H1 (cell line): ENCODE measurements at regions not wholly inside any gene's neighbourhood (a gene's known extent, or its start where the extent isn't known, plus 50 kb on each side); places are given as distances from the start of the nearest gene placed in this dataset.

Experiments
- CTCF ChIA-PET: fragments of 300-600 bp; sonication (Branson Sonifier 250); formaldehyde crosslinking; loops from one replicate; lab custom pipeline; 2021; ENCODE audit not compliant: partially characterized antibody; lab: Charles Lee
- POLR2A ChIA-PET: fragments of 300-600 bp; sonication (Branson Sonifier 250); formaldehyde crosslinking; loops from one replicate; lab custom pipeline; 2021; ENCODE audit warnings: inconsistent platforms; ENCODE audit not compliant: partially characterized antibody; lab: Charles Lee
- DNase-seq, 2 experiments: peaks; one replicate each; pipeline versions ENCODE4 v3.0.0 to v3.0.0-alpha.2; 2010 to 2022; ENCODE audit warnings: low spot score in 2 of 2, low read depth in 1 of 2, mixed read lengths in 1 of 2
- FAIRE-seq: peaks from 2 replicates; lab custom pipeline; 2011; peaks lifted over from hg19 to GRCh38; lab: Jason Lieb, UNC
- H2AFZ ChIP-seq: 2 replicates; pipeline ENCODE4 v1.8.1; 2012; ENCODE audit warnings: low read length, inconsistent platforms
- H2AK5ac ChIP-seq: 2 replicates; pipeline ENCODE4 v1.6.1; 2013; ENCODE audit warnings: low read depth, low read length
- H2BK120ac ChIP-seq: replicated peaks from 2 replicates; pipeline ENCODE3; 2013; ENCODE audit warnings: low read depth, low read length, inconsistent platforms
- H2BK12ac ChIP-seq: 2 replicates; pipeline ENCODE4 v1.6.1; 2013; ENCODE audit warnings: low read depth, low read length
- H2BK15ac ChIP-seq: 2 replicates; pipeline ENCODE4 v1.6.1; 2013; ENCODE audit warnings: low read length
- H2BK20ac ChIP-seq: 2 replicates; pipeline ENCODE4 v1.6.1; 2013; ENCODE audit warnings: low read length
- H2BK5ac ChIP-seq: 2 replicates; pipeline ENCODE4 v1.6.1; 2013; ENCODE audit warnings: low read depth, low read length
- H3K14ac ChIP-seq: 2 replicates; pipeline ENCODE4 v1.6.1; 2013; ENCODE audit warnings: inconsistent platforms; ENCODE audit not compliant: insufficient read length
- H3K18ac ChIP-seq: 2 replicates; pipeline ENCODE4 v1.6.1; 2013; ENCODE audit warnings: low read length; ENCODE audit errors: extremely low read depth
- H3K23ac ChIP-seq: 2 replicates; pipeline ENCODE4 v1.6.1; 2013; ENCODE audit warnings: inconsistent platforms; ENCODE audit not compliant: insufficient read length
- H3K23me2 ChIP-seq: 2 replicates; pipeline ENCODE4 v1.6.1; 2013; ENCODE audit warnings: low read depth, low read length
- H3K27ac ChIP-seq: 2 replicates; pipeline ENCODE4 v1.6.1; 2011; ENCODE audit warnings: low read depth, low read length, inconsistent platforms
- H3K27me3 ChIP-seq, 4 experiments: replicated peaks in 1 of 4; 1 replicate in 1 of 4; 2 replicates in 3 of 4; pipeline versions ENCODE4 v1.6.1 to v1.8.1; 2011 to 2013; ENCODE audit warnings: low read length in 3 of 4, mild to moderate bottlenecking in 3 of 4, inconsistent platforms in 2 of 4, mixed read lengths in 2 of 4, moderate library complexity in 1 of 4; ENCODE audit not compliant: control insufficient read depth in 3 of 4, insufficient read depth in 3 of 4; ENCODE audit errors: extremely low read depth in 1 of 4
- H3K36me3 ChIP-seq, 4 experiments: 2 replicates each; pipeline versions ENCODE4 v1.6.1 to v1.8.1; 2011 to 2013; ENCODE audit warnings: mild to moderate bottlenecking in 4 of 4, low read length in 3 of 4, moderate library complexity in 2 of 4, control low read depth in 1 of 4, inconsistent platforms in 1 of 4; ENCODE audit not compliant: insufficient read depth in 4 of 4, control insufficient read depth in 2 of 4
- H3K4ac ChIP-seq: replicated peaks from 2 replicates; pipeline ENCODE3; 2013; ENCODE audit warnings: low read length, low read depth, mixed read lengths, inconsistent platforms; ENCODE audit not compliant: insufficient read length
- H3K4me1 ChIP-seq, 4 experiments: replicated peaks in 1 of 4; 1 replicate in 1 of 4; 2 replicates in 3 of 4; pipeline versions ENCODE4 v1.6.1 to v1.8.1; 2011 to 2013; ENCODE audit warnings: low read length in 3 of 4, inconsistent platforms in 2 of 4, mixed read lengths in 1 of 4; ENCODE audit not compliant: insufficient read depth in 4 of 4, control insufficient read depth in 3 of 4
- H3K4me2 ChIP-seq, 2 experiments: 2 replicates each; pipeline versions ENCODE4 v1.6.1 to v1.8.1; 2011 to 2013; ENCODE audit warnings: low read depth in 2 of 2, low read length in 2 of 2, control low read depth in 1 of 2, inconsistent platforms in 1 of 2, mild to moderate bottlenecking in 1 of 2; ENCODE audit not compliant: insufficient read depth in 1 of 2
- H3K4me3 ChIP-seq, 4 experiments: fragments of 200-600, 300-600 bp in 1 of 4; sonication (generic), shearing (Covaris generic), sonication (Bioruptor Twin) in 1 of 4; 2 replicates each; pipeline versions ENCODE4 v1.5.1 to v1.8.1; 2011 to 2016; ENCODE audit warnings: low read length in 4 of 4, low read depth in 3 of 4, control low read depth in 2 of 4, inconsistent platforms in 2 of 4, mild to moderate bottlenecking in 2 of 4, mixed read lengths in 1 of 4, moderate library complexity in 1 of 4; ENCODE audit not compliant: insufficient read depth in 2 of 4; ENCODE audit errors: extremely low read depth in 1 of 4
- H3K56ac ChIP-seq: replicated peaks from 2 replicates; pipeline ENCODE3; 2013; ENCODE audit warnings: low read depth, mild to moderate bottlenecking, mixed read lengths, low read length, inconsistent platforms; ENCODE audit not compliant: insufficient read length
- H3K79me1 ChIP-seq: 2 replicates; pipeline ENCODE4 v1.6.1; 2013; ENCODE audit warnings: low read depth, low read length, control low read depth
- H3K79me2 ChIP-seq, 2 experiments: 2 replicates each; pipeline versions ENCODE4 v1.6.1 to v1.8.1; 2012 to 2013; ENCODE audit warnings: low read length in 2 of 2, mild to moderate bottlenecking in 2 of 2, inconsistent platforms in 1 of 2; ENCODE audit not compliant: insufficient read depth in 2 of 2, control insufficient read depth in 1 of 2
- H3K9ac ChIP-seq, 4 experiments: replicated peaks in 1 of 4; 1 replicate in 1 of 4; 2 replicates in 3 of 4; pipeline versions ENCODE4 v1.6.1 to v1.8.1; 2011 to 2013; ENCODE audit warnings: low read depth in 3 of 4, low read length in 3 of 4, control low read depth in 2 of 4, mild to moderate bottlenecking in 2 of 4, moderate library complexity in 2 of 4, inconsistent platforms in 1 of 4; ENCODE audit errors: extremely low read depth in 1 of 4
- H3K9me3 ChIP-seq, 2 experiments: 2 replicates each; pipeline versions ENCODE4 v1.6.1 to v1.8.1; 2012 to 2013; ENCODE audit warnings: mild to moderate bottlenecking in 2 of 2, moderate library complexity in 2 of 2, control low read depth in 1 of 2, inconsistent platforms in 1 of 2, low read depth in 1 of 2, low read length in 1 of 2, mixed read lengths in 1 of 2; ENCODE audit not compliant: insufficient read depth in 2 of 2
- H4K20me1 ChIP-seq, 2 experiments: replicated peaks in 1 of 2; 2 replicates each; pipeline versions ENCODE3 to v1.8.1; 2011 to 2013; ENCODE audit warnings: inconsistent platforms in 2 of 2, low read length in 2 of 2, mild to moderate bottlenecking in 1 of 2; ENCODE audit not compliant: insufficient read depth in 2 of 2, control insufficient read depth in 1 of 2
- H4K5ac ChIP-seq: 2 replicates; pipeline ENCODE4 v1.6.1; 2013; ENCODE audit warnings: low read length, low read depth, mixed read lengths, inconsistent platforms; ENCODE audit not compliant: insufficient read length
- H4K8ac ChIP-seq: 2 replicates; pipeline ENCODE4 v1.8.0; 2013; ENCODE audit warnings: mild to moderate bottlenecking, moderate library complexity, low read length, inconsistent platforms; ENCODE audit not compliant: insufficient read depth; ENCODE audit errors: extremely low read depth
- H4K91ac ChIP-seq: replicated peaks from 2 replicates; pipeline ENCODE3; 2013; ENCODE audit warnings: low read length, mixed read lengths, inconsistent platforms; ENCODE audit not compliant: insufficient read length
- BCL11A ChIP-seq, 2 experiments: IDR thresholded peaks; one replicate each; pipeline ENCODE4 v1.6.1; 2011; ENCODE audit warnings: low read depth in 2 of 2, low read length in 2 of 2, mild to moderate bottlenecking in 2 of 2
- CEBPB ChIP-seq: IDR thresholded peaks from 2 replicates; pipeline ENCODE4 v1.6.1; 2012; ENCODE audit warnings: low read depth, low read length
- GABPA ChIP-seq: IDR thresholded peaks from 2 replicates; pipeline ENCODE4 v1.6.1; 2011; ENCODE audit warnings: mild to moderate bottlenecking, low read length, moderate library complexity, borderline replicate concordance; ENCODE audit not compliant: insufficient read depth
- JUN ChIP-seq: IDR thresholded peaks from 2 replicates; pipeline ENCODE4 v1.6.1; 2011; ENCODE audit warnings: low read depth, mild to moderate bottlenecking, improper control_type of control experiment, low read length
- JUND ChIP-seq: IDR thresholded peaks from 2 replicates; pipeline ENCODE4 v1.6.1; 2011; ENCODE audit warnings: mild to moderate bottlenecking, improper control_type of control experiment, low read length
- NRF1 ChIP-seq: IDR thresholded peaks from 2 replicates; pipeline ENCODE4 v1.6.1; 2011; ENCODE audit warnings: mild to moderate bottlenecking, low read depth, low read length, improper control_type of control experiment
- PHF8 ChIP-seq: fragments of 200-600 bp; sonication (generic); conservative IDR thresholded peaks from 2 replicates; pipeline ENCODE4 v1.7.1; 2012; ENCODE audit warnings: low read depth, mild to moderate bottlenecking, inconsistent platforms, low read length, moderate library complexity
- RAD21 ChIP-seq, 2 experiments: IDR thresholded peaks in 1 of 2; conservative IDR thresholded peaks in 1 of 2; 2 replicates each; pipeline ENCODE4 v1.6.1; 2011; ENCODE audit warnings: low read depth in 2 of 2, low read length in 2 of 2, improper control_type of control experiment in 1 of 2, inconsistent platforms in 1 of 2, mild to moderate bottlenecking in 1 of 2, moderate library complexity in 1 of 2
- SAP30 ChIP-seq: fragments of 300-600 bp; sonication (generic); IDR thresholded peaks from 2 replicates; pipeline ENCODE4 v1.7.1; 2012; ENCODE audit warnings: low read length, moderate library complexity, mild to moderate bottlenecking, inconsistent platforms; ENCODE audit not compliant: insufficient read depth, insufficient replicate concordance
- SIRT6 ChIP-seq: IDR thresholded peaks from one replicate; pipeline ENCODE4 v1.7.1; 2012; ENCODE audit warnings: low read length, inconsistent platforms
- WGBS, 2 experiments: shearing (Covaris generic) in 1 of 2; methylation state at CpG; one replicate each; pipeline versions ENCODE4 v1.1.6 to v1.1.7; 2013 to 2015; ENCODE audit warnings: low lambda C conversion rate in 2 of 2, mixed read lengths in 2 of 2, inconsistent platforms in 1 of 2, low coverage in 1 of 2, missing lambda C conversion rate in 1 of 2; ENCODE audit not compliant: insufficient replicate concordance in 2 of 2, insufficient coverage in 1 of 2, insufficient read length in 1 of 2; ENCODE audit errors: extremely low coverage in 1 of 2, missing lambda C conversion rate in 1 of 2; 5-methylcytosine and 5-hydroxymethylcytosine counted together
- TF ChIP-seq, protein P1 (sequence below): IDR thresholded peaks from 2 replicates; pipeline ENCODE4 v1.6.1; 2011; ENCODE audit warnings: low read length, improper control_type of control experiment

DNA sequence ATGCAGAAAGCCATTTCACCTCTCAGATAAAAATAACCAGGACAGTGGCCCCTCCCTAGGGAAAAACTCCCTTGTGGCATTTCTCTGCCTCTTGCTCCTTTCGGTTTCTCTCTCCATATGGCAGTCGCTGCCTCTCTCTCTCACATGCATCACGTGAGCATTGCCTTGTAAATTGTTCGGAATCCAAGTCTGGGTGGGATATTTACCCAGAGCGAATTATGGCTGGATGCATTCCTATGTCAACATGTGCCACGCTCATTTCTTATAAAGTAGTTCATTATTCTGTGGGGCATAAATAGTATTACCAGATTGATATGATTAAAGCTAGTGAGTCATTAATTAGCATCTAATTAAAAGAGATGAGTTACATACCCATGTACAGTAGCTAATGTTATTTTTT lies 392.9 kb downstream of the INSC start:
- no peak overlapping the region for H3K4ac ChIP-seq
- no peak overlapping the region for H2BK20ac ChIP-seq
- FAIRE-seq (no peak), DNase-seq (no peak)
- H3K9me3 ChIP-seq: no peaks in the 10 kb centered on the region
- H3K4me2 ChIP-seq: no peak overlapping the region
- H3K9ac ChIP-seq: no peak overlapping the region
- no peak overlapping the region for H2AK5ac ChIP-seq
- H4K5ac ChIP-seq: no peak overlapping the region
- H3K79me1 ChIP-seq: no peaks in the 10 kb centered on the region
- no peak overlapping the region for H4K8ac ChIP-seq
- ChIA-PET POLR2A (no interaction called here), CTCF (no interaction called here)
- no peak overlapping the region for H3K18ac ChIP-seq
- H4K91ac ChIP-seq: no peak overlapping the region
- no peak overlapping the region for H3K4me3 ChIP-seq
- no peak overlapping the region for H3K27ac ChIP-seq
- no peaks in the 10 kb centered on the region for H3K79me2 ChIP-seq
- H3K4me1 ChIP-seq: no peaks in the 10 kb centered on the region
- H2BK15ac ChIP-seq: no peak overlapping the region
- H3K23me2 ChIP-seq: no peaks in the 10 kb centered on the region; the same call in 1 of the 2 replicates
- no peak overlapping the region for H3K14ac ChIP-seq
- no peak overlapping the region for H2BK12ac ChIP-seq
- no peaks in the 10 kb centered on the region for H3K36me3 ChIP-seq
- no peak overlapping the region for H2BK120ac ChIP-seq
- H3K23ac ChIP-seq: no peak overlapping the region
- H3K56ac ChIP-seq: no peak overlapping the region
- H3K27me3 ChIP-seq: no peaks in the 10 kb centered on the region
- H2BK5ac ChIP-seq: no peak overlapping the region
- H2AFZ ChIP-seq: no peak overlapping the region
- no peaks in the 10 kb centered on the region for H4K20me1 ChIP-seq
- WGBS, 2 experiments: 84% methylated on average over 6 of the region's 6 CpGs; no CpG with 5 or more reads in 1 of the 2 experiments
- no peak for TF ChIP-seq NRF1
- TF ChIP-seq BCL11A (IDR thresholded peaks at IDR 0.05; ENCODE audit: low read depth in 2 of 2, low read length in 2 of 2): no peak
- no peak for TF ChIP-seq SAP30
- TF ChIP-seq GABPA: no peak
- TF ChIP-seq JUND: no peak
- no peak for TF ChIP-seq CEBPB
- TF ChIP-seq RAD21 (IDR thresholded peaks at IDR 0.05 in 1 of 2, conservative IDR thresholded peaks at IDR 0.05 in 1 of 2; ENCODE audit: low read depth in 2 of 2, low read length in 2 of 2): no peak
- TF ChIP-seq, protein P1, sequence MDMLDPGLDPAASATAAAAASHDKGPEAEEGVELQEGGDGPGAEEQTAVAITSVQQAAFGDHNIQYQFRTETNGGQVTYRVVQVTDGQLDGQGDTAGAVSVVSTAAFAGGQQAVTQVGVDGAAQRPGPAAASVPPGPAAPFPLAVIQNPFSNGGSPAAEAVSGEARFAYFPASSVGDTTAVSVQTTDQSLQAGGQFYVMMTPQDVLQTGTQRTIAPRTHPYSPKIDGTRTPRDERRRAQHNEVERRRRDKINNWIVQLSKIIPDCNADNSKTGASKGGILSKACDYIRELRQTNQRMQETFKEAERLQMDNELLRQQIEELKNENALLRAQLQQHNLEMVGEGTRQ: no peak
- no peak for TF ChIP-seq PHF8
- TF ChIP-seq SIRT6: no peak
- TF ChIP-seq JUN: no peak
